PFSK-1 (cell line): ENCODE measurements at regions not wholly inside any gene's neighbourhood (a gene's known extent, or its start where the extent isn't known, plus 50 kb on each side); places are given as distances from the start of the nearest gene placed in this dataset.

Experiments
- FOXP2 ChIP-seq: optimal IDR thresholded peaks from 2 replicates; pipeline ENCODE3; 2011; ENCODE audit warnings: borderline replicate concordance, control low read depth, inconsistent platforms; ENCODE audit not compliant: insufficient read depth; ENCODE audit errors: extremely low read length, extremely low read depth
- POLR2AphosphoS5 ChIP-seq: IDR thresholded peaks from 2 replicates; pipeline ENCODE4 v1.6.1; 2012; ENCODE audit warnings: low read depth, mild to moderate bottlenecking, control low read depth, low read length, moderate library complexity
- SIN3A ChIP-seq: IDR thresholded peaks from 2 replicates; pipeline ENCODE4 v1.6.1; 2012; ENCODE audit warnings: mild to moderate bottlenecking, low read length, moderate library complexity, borderline replicate concordance; ENCODE audit not compliant: insufficient read depth
- TAF1 ChIP-seq: IDR thresholded peaks from 2 replicates; pipeline ENCODE4 v1.6.1; 2012; ENCODE audit warnings: low read length, control low read depth, borderline replicate concordance; ENCODE audit not compliant: insufficient read depth

DNA sequence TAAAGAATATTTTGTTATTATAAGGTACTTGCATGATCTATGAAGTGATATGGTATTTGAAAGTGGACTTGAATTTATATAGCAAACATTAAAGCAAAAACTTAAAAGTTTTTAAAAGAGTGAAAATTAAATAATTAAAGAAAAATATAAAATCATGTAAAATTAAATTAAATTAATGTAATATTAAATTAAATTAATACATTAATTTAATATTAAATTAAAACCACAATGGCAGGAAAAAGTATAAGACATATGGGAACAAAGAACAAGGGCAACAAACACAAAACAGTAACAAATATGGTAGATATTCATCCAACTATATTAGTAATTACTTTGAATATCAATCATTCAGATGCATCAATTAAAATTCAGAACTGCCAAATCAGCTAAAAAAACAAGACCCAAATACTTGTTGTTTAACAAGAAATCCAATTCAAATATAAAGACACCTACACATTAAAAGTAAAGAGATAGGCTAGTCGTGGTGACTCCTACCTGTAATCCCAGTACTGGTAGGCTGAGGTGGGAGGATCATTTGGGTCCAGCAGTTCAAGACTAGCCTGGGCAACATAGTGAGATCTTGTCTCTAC is 992.2 kb upstream of the MIR17HG start:
- TF ChIP-seq SIN3A (no peak), POLR2AphosphoS5 (no peak), TAF1 (no peak), FOXP2 (no peak)
